NCI-H748 (cell line): ENCODE measurements at regions not wholly inside any gene's neighbourhood (a gene's known extent, or its start where the extent isn't known, plus 50 kb on each side); places are given as distances from the start of the nearest gene placed in this dataset.
A peak's percentile ranks its signal among the peaks of the same experiment; 100 is the strongest.
"Not testable (repeated sequence)": the region's sequence is repeated elsewhere in the genome, so short reads cannot be mapped to it uniquely, and the experiment has no call there.

Experiments
- DNase-seq: peaks from one replicate; lab custom pipeline; 2025; ENCODE audit not compliant: unreplicated experiment; lab: John Stamatoyannopoulos, UW

- DNase-seq = no peak
Observed at GRCh38 chr7:115363916-115364315, 442.0 kb downstream of the MDFIC start.

- DNase-seq = no peak
Observed at GRCh38 chr7:115359955-115360354, 438.1 kb downstream of the MDFIC start.

GRCh38 chr7:115359119-115359518 is 437.2 kb downstream of the MDFIC start:
- DNase-seq = no peak

- DNase-seq = peak; percentile 53
Observed at GRCh38 chr7:115357703-115357999, 435.8 kb downstream of the MDFIC start.

- DNase-seq = peak; percentile 98
Observed at GRCh38 chr7:115356999-115357702, 435.3 kb downstream of the MDFIC start.

GRCh38 chr7:115356139-115356746 is 434.3 kb downstream of the MDFIC start:
- DNase-seq = peak; percentile 59

GRCh38 chr7:115354925-115355324 is 433.0 kb downstream of the MDFIC start:
- no peak for DNase-seq

- DNase-seq = no peak
Observed at GRCh38 chr7:115352375-115352774, 430.5 kb downstream of the MDFIC start.

- no peak for DNase-seq
Observed at GRCh38 chr7:115350764-115351163, 428.9 kb downstream of the MDFIC start.

GRCh38 chr7:115349635-115350034 is 427.7 kb downstream of the MDFIC start:
- no peak for DNase-seq

GRCh38 chr7:115346685-115347084 is 424.8 kb downstream of the MDFIC start:
- no peak for DNase-seq

- no peak for DNase-seq
Observed at GRCh38 chr7:115340828-115341227, 418.9 kb downstream of the MDFIC start.

- DNase-seq = no peak
Observed at GRCh38 chr7:115338016-115338415, 416.1 kb downstream of the MDFIC start.

- DNase-seq = no peak
Observed at GRCh38 chr7:115332691-115333090, 410.8 kb downstream of the MDFIC start.

- no peak for DNase-seq
Observed at GRCh38 chr7:115329006-115329405, 407.1 kb downstream of the MDFIC start.

GRCh38 chr7:115328018-115328417 is 406.1 kb downstream of the MDFIC start:
- DNase-seq = no peak

- DNase-seq = no peak
Observed at GRCh38 chr7:115327326-115327725, 405.4 kb downstream of the MDFIC start.

- DNase-seq = no peak
Observed at GRCh38 chr7:115319541-115319940, 397.6 kb downstream of the MDFIC start.

GRCh38 chr7:115310316-115310715 is 388.4 kb downstream of the MDFIC start:
- not testable (repeated sequence) for DNase-seq

GRCh38 chr7:115306586-115306985 is 384.7 kb downstream of the MDFIC start:
- no peak for DNase-seq

GRCh38 chr7:115300231-115300870 is 378.5 kb downstream of the MDFIC start:
- DNase-seq = no peak

GRCh38 chr7:115299397-115300037 is 377.6 kb downstream of the MDFIC start:
- DNase-seq = no peak
